Stimulated activated effector memory CD8-positive, alpha-beta T cell treated with anti-CD3 and anti-CD28 coated beads, Interleukin-12 subunit alpha, Interleukin-12 subunit beta, amount 100 ng/mL, for 72 hours (primary cell): ENCODE measurements at regions not wholly inside any gene's neighbourhood (a gene's known extent, or its start where the extent isn't known, plus 50 kb on each side); places are given as distances from the start of the nearest gene placed in this dataset.
"Not testable (repeated sequence)": the region's sequence is repeated elsewhere in the genome, so short reads cannot be mapped to it uniquely, and the experiment has no call there.

Experiments used
- ATAC-seq: fragments of 150-1000 bp; cut with Tn5 transposase; 2 replicates; pipeline ENCODE4 v1.10.0; 2021
- DNase-seq, 2 donors: peaks; one replicate each; pipeline ENCODE4 v3.0.0; 2021 to 2022; ENCODE audit warnings: low spot score in 2 of 2
- H3K27ac Mint-ChIP-seq: one replicate; pipeline ENCODE4 v1.8.0; 2022; ENCODE audit warnings: mild to moderate bottlenecking, mixed read lengths
- H3K36me3 Mint-ChIP-seq: one replicate; pipeline ENCODE4 v1.8.0; 2022; ENCODE audit warnings: mild to moderate bottlenecking, mixed read lengths
- H3K4me1 Mint-ChIP-seq: one replicate; pipeline ENCODE4 v1.8.0; 2022; ENCODE audit warnings: mixed read lengths
- H3K4me3 Mint-ChIP-seq: one replicate; pipeline ENCODE4 v1.8.0; 2022; ENCODE audit warnings: mild to moderate bottlenecking, mixed read lengths
- H3K9me3 Mint-ChIP-seq: one replicate; pipeline ENCODE4 v1.8.0; 2022; ENCODE audit warnings: mixed read lengths

GRCh38 chr3:137294139-137294538, 336.4 kb downstream of the IL20RB start:
- ATAC-seq (no peak), DNase-seq (no peak)
- Mint-ChIP-seq H3K4me1 (no peaks in the 10 kb centered on the region), H3K4me3 (no peak overlapping the region), H3K36me3 (no peaks in the 10 kb centered on the region), H3K27ac (no peak overlapping the region), H3K9me3 (peaks cover 2% of the 10 kb centered on the region)

DNA sequence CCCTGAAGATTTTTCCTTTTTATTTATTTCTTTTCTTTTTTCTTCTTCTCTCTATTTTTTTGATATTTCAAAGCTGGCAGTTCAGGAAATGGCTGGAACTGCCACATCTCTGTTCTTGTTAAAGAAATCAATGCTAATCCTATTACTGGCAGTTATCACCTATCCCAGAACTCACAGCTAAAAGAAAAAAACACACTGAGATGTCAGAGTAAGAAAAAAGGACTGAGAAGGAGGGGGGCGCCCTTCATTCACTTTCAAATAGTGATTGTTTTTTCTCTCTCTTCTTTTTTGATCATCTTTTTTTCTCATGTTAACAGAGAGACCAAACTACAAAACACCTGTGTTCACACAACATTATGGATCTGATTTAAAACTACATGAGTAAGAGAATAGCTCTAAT, 337.1 kb downstream of the IL20RB start:
- ATAC-seq, result no peak
- no peak for DNase-seq
- Mint-ChIP-seq H3K4me1 (no peaks in the 10 kb centered on the region), H3K27ac (no peak overlapping the region), H3K36me3 (no peaks in the 10 kb centered on the region), H3K4me3 (no peak overlapping the region), H3K9me3 (peaks cover 2% of the 10 kb centered on the region)

- Mint-ChIP-seq H3K36me3 (no peaks in the 10 kb centered on the region), H3K9me3 (peaks cover 2% of the 10 kb centered on the region), H3K27ac (no peak overlapping the region), H3K4me3 (no peak overlapping the region), H3K4me1 (no peaks in the 10 kb centered on the region)
- ATAC-seq (no peak), DNase-seq (no peak)
Measured at GRCh38 chr3:137295336-137295735, 337.6 kb downstream of the IL20RB start.

DNA sequence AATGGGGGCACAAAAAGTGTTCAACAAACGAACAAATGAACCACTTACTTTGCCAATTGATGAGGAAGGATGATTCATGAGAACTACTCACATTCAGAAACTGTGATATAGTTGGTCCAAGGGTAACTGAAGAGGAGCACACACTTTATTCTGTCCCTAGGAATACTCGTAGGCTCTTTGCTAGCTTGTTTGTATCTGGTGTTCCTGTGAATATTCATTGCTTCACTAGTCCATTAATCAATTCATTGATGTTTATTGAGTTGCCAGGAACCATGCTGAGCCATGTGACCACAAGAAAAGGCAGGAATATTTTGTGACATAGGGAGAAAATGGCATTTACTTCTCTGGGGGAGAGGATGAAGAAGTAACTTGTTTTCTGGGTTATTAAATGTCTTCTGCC, 338.3 kb downstream of the IL20RB start:
- no peak for ATAC-seq
- Mint-ChIP-seq H3K36me3 (no peaks in the 10 kb centered on the region), H3K4me1 (no peaks in the 10 kb centered on the region), H3K9me3 (no peaks in the 10 kb centered on the region), H3K4me3 (no peak overlapping the region), H3K27ac (no peak overlapping the region)
- DNase-seq, result no peak

DNA sequence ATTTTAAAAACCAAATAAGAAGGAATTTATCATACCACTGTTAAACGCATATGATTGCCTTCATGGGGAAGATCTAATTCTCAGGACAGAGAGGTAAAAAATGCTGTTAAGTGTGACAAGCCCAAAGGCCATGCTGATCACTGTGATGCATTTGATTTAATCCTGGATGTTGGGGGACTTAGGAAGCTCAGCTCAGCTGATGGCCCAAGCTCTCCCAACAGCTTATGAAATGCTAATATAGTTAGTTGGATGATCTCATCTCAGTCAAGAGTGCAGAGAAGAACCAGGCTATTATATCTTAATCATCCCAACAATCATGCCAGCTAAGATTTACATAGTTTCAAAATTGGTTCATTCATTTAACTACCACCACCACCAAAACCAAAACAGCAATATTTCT, 340.0 kb downstream of the IL20RB start:
- DNase-seq, result no peak
- Mint-ChIP-seq H3K27ac (no peak overlapping the region), H3K4me3 (no peak overlapping the region), H3K36me3 (no peaks in the 10 kb centered on the region), H3K9me3 (no peaks in the 10 kb centered on the region), H3K4me1 (no peaks in the 10 kb centered on the region)
- ATAC-seq, result no peak

DNA sequence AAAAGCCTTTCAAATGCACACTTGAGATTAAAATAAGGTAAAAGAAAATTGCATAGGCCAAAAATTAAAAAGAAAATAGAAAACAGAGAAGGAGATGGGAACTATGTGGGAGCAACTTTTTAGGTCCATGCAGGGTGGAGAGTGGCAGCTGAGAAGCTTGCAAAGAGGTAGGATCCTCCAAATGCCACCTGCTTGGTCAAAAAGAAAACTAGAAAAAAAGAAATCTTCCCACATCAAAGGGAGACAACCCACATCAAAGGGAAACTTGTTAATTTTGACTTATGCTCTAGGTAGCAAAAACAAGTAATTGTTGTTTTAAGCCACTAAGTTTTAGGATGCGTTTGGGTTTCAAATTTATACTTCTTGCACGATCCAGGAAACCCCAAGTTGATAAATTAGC, 342.9 kb downstream of the IL20RB start:
- peaks cover 2% of the 10 kb centered on the region for H3K9me3 Mint-ChIP-seq
- no peaks in the 10 kb centered on the region for H3K4me1 Mint-ChIP-seq
- H3K4me3 Mint-ChIP-seq, result no peak overlapping the region
- no peak for ATAC-seq
- no peaks in the 10 kb centered on the region for H3K36me3 Mint-ChIP-seq
- no peak overlapping the region for H3K27ac Mint-ChIP-seq
- no peak for DNase-seq

GRCh38 chr3:137304313-137305056, 346.7 kb downstream of the IL20RB start:
- Mint-ChIP-seq H3K36me3 (no peaks in the 10 kb centered on the region), H3K9me3 (peaks cover 5% of the 10 kb centered on the region), H3K27ac (no peak overlapping the region), H3K4me1 (no peaks in the 10 kb centered on the region), H3K4me3 (no peak overlapping the region)
- DNase-seq (no peak), ATAC-seq (no peak)

GRCh38 chr3:137324114-137324513, 366.3 kb downstream of the IL20RB start:
- Mint-ChIP-seq H3K27ac (no peak overlapping the region), H3K36me3 (no peaks in the 10 kb centered on the region), H3K4me3 (no peak overlapping the region), H3K9me3 (peaks cover 8% of the 10 kb centered on the region), H3K4me1 (no peaks in the 10 kb centered on the region)
- ATAC-seq (no peak), DNase-seq (no peak)

GRCh38 chr3:137325170-137325569, 367.4 kb downstream of the IL20RB start:
- no peak for ATAC-seq
- H3K27ac Mint-ChIP-seq, result no peak overlapping the region

DNA sequence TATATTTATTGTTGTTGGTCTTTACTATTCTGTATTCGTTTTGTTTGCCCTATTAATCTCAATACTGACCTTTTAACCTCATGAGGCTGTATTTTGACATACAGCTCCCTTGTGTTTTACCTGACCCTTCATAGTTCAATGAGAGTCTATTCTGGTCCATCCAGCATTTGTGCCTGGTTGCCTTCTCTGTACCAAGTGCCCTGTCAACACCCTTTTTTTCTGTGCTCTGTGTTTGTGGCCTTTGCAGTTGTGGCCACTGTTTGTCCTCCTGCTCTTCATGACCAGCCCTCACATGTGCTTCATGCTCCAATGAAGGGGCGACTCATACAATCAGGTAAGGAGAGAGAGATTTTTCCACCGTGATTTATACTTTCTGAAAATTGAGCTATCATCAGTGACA, 368.2 kb downstream of the IL20RB start:
- no peak for ATAC-seq
- no peaks in the 10 kb centered on the region for H3K4me1 Mint-ChIP-seq
- no peak overlapping the region for H3K27ac Mint-ChIP-seq
- peaks cover 10% of the 10 kb centered on the region for H3K9me3 Mint-ChIP-seq
- DNase-seq, result no peak
- no peaks in the 10 kb centered on the region for H3K36me3 Mint-ChIP-seq
- H3K4me3 Mint-ChIP-seq, result no peak overlapping the region

More at GRCh38 chr3:137325170-137325569, 367.4 kb downstream of the IL20RB start:
- DNase-seq, result no peak
- Mint-ChIP-seq H3K4me1 (no peaks in the 10 kb centered on the region), H3K36me3 (no peaks in the 10 kb centered on the region), H3K4me3 (no peak overlapping the region), H3K9me3 (peaks cover 8% of the 10 kb centered on the region)

GRCh38 chr3:137329594-137329993, 371.8 kb downstream of the IL20RB start:
- H3K9me3 Mint-ChIP-seq, result peaks cover 18% of the 10 kb centered on the region
- ATAC-seq (no peak), DNase-seq (no peak)
- no peaks in the 10 kb centered on the region for H3K4me1 Mint-ChIP-seq
- H3K36me3 Mint-ChIP-seq, result no peaks in the 10 kb centered on the region
- no peak overlapping the region for H3K27ac Mint-ChIP-seq
- no peak overlapping the region for H3K4me3 Mint-ChIP-seq

DNA sequence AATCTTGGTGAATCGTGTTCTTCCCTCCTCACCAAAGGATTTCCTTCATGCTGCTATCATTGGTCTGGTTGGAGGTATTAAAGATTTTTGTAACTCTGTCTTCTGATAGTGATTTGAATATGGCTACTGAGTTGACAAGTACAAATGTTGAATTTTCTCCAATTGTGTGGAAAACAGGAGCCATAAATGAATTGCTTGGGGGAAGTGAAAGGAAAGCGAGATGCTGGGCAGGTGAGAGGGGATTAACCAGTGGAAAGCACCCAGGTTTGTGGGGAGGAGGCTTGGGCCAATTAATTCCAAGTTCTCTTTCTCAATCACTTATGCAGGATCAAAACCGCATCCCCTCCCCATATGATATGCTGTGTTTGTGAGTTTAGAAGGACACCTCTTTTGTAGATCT, 372.5 kb downstream of the IL20RB start:
- Mint-ChIP-seq H3K4me1 (no peaks in the 10 kb centered on the region), H3K9me3 (peaks cover 12% of the 10 kb centered on the region), H3K36me3 (no peaks in the 10 kb centered on the region), H3K27ac (no peak overlapping the region), H3K4me3 (no peak overlapping the region)
- DNase-seq, result no peak
- ATAC-seq, result no peak

DNA sequence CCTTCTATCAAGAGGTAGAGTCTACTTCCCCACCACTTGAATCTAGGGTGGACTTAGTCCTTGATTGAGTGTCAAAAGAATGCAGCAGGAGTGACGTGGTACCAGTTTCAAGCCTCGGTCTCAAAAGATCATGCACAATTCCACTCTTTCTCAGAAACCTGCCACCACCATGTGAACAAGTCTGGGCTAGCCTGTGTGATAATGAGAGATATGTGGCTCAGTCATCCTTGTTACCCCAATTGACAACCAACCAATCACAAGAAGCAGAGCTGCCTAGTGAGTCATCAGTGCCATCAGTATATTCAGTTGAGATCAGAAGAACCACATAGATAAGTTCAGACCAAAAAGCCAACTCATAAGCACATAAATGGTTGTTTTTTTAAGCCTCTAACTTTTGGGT, 374.5 kb downstream of the IL20RB start:
- no peak overlapping the region for H3K27ac Mint-ChIP-seq
- DNase-seq (no peak), ATAC-seq (no peak)
- H3K36me3 Mint-ChIP-seq, result no peaks in the 10 kb centered on the region
- H3K9me3 Mint-ChIP-seq, result peaks cover 10% of the 10 kb centered on the region
- H3K4me1 Mint-ChIP-seq, result no peaks in the 10 kb centered on the region
- H3K4me3 Mint-ChIP-seq, result no peak overlapping the region

DNA sequence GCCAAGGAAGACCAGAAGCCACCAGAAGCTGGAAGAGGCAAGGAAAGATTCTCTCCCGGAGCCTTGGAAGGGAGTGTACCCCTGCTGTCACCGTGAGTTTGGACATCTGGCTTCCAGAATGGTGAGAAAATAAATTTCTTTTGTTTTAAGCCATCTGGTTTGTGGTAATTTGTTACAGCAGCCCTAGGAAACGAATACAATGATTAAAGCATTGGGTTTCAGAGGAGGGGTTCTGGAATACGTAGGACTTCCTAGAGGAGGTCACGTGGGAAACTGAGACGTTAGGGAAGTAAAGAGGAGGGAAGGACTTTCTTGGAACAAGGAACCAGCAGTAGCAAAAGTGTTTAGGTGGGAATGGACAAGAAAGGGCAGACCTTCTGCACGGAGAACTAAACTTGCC, 377.7 kb downstream of the IL20RB start:
- Mint-ChIP-seq H3K9me3 (peaks cover 16% of the 10 kb centered on the region), H3K4me1 (no peaks in the 10 kb centered on the region), H3K36me3 (no peaks in the 10 kb centered on the region), H3K27ac (no peak overlapping the region), H3K4me3 (no peak overlapping the region)
- DNase-seq (no peak), ATAC-seq (no peak)

DNA sequence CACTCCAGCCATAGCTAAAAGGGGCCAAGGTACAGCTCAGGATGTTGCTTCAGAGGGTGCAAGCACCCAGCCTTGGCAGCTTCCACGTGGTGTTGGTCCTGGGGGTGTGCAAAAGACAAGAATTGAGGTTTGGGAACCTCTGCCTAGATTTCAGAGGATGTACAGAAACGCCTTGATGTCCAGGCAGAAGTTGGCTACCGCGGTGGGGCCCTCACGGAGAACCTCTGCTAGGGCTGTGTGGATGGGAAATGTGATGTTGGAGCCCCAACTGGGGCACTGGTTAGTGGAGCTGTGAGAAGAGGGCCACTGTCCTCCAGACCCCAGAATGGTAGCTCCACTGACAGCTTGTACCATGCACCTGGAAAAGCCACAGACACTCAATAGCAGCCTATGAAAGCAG, 380.6 kb downstream of the IL20RB start:
- not testable (repeated sequence) for H3K4me3 Mint-ChIP-seq, H3K4me1 Mint-ChIP-seq, H3K27ac Mint-ChIP-seq, H3K36me3 Mint-ChIP-seq, ATAC-seq, DNase-seq
- H3K9me3 Mint-ChIP-seq, result peaks cover 11% of the 10 kb centered on the region

DNA sequence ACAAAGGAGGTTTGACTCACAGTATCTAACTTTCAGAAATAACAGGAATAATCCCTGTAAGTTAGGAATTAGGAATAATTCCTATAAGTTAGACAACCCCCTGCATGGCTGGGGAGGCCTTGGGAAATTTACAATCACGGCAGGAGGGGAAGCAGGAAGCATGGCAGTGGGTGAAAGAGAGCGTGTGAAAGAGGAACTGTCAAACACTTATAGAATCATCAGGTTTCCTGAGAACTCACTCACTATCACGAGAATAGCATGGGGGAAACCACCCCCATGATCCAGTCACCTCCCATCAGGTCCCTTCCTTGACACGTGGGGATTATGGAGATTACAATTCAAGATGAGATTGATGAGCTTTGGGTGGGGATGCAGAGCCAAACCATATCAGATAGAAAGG, 385.5 kb downstream of the IL20RB start:
- Mint-ChIP-seq H3K4me3 (no peak overlapping the region), H3K9me3 (peaks cover 9% of the 10 kb centered on the region), H3K4me1 (no peaks in the 10 kb centered on the region), H3K36me3 (no peaks in the 10 kb centered on the region), H3K27ac (no peak overlapping the region)
- no peak for DNase-seq
- no peak for ATAC-seq

DNA sequence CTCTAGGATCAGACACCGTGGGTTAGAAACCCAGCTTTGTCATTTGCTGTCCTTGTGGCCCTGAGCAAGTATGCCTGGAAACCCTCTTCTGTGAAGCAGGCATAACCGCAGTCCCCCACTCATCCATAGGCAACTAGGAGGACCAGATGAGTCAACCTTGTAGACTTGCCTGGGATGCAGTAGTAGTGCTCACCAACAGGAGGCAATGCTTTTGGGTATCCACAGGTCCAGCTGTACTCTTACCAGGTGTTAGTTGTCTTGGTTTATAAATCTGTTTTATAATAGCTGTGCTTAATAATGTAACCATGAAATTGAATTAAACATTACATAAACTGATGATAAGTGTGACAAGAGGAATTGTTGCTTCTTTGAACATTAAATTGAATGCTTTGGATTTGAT, 389.3 kb downstream of the IL20RB start:
- H3K4me1 Mint-ChIP-seq, result no peaks in the 10 kb centered on the region
- no peak for ATAC-seq
- H3K9me3 Mint-ChIP-seq, result peaks cover 16% of the 10 kb centered on the region
- no peak for DNase-seq
- H3K27ac Mint-ChIP-seq, result no peak overlapping the region
- H3K36me3 Mint-ChIP-seq, result no peaks in the 10 kb centered on the region
- H3K4me3 Mint-ChIP-seq, result no peak overlapping the region
